Uterus (tissue), 2 donors: ENCODE measurements at regions not wholly inside any gene's neighbourhood (a gene's known extent, or its start where the extent isn't known, plus 50 kb on each side); places are given as distances from the start of the nearest gene placed in this dataset.

Source experiments
- POLR2A ChIP-seq, 2 donors: fragments of 450-650 bp; IDR thresholded peaks; one replicate each; pipeline ENCODE4 v1.6.1; 2016; ENCODE audit warnings: antibody characterized with exemption in 2 of 2, mild to moderate bottlenecking in 1 of 2, moderate library complexity in 1 of 2
- TF ChIP-seq, protein P1 (sequence below), 4 experiments: fragments of 200-600 bp in 2 of 4; fragments of 450-650 bp in 2 of 4; sonication (generic) in 2 of 4; IDR thresholded peaks; one replicate each; pipeline ENCODE4 v1.5.1; 2016 to 2019; ENCODE audit warnings: antibody characterized with exemption in 4 of 4, mild to moderate bottlenecking in 2 of 4, moderate library complexity in 1 of 4

DNA sequence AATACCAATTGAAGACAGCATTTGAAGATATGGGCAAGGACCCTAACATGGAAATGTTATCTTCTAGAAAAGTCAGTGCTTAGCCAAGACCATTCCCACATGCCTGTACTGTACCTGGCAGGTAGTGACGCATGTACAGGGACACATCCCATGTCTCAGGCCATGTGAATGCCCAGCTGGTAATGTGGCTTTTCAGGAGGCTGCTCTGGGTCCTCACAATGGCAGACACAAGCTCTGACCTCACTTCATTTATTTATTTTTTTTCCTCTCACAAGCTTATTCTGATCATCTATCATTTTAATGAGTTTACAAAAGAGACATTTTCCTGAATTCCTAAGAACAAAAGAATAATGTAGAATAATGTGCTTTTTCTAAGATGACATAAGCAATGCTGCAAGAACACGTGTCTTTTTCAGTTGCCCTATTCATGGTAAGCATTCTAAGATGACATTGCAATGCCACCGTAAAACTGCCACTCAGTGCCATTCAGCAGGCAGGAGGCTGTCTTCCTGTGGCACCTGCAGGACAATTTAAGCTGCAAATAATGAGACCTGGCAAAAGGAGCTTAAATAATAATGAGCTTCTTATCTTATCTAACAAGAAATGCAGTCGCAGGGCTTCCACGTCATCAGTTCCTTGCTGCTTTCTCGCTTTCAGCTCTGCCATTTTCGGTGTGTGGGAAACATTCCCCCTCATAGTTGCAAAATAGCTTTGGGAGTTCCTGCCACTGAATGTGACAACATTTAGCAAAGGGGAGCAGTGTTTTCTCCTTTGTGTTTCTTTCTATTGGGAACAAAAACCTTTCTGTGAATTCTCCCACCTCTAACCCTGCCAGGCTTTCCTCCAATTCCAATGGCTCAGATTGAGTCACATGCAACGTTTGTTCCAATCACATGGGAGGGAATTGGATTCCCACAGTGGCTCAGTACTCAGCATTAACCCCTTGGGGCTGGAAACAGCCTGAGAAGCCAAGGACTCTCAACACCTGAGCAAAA is 113.0 kb downstream of the SEC23IP start:
- TF ChIP-seq, protein P1, sequence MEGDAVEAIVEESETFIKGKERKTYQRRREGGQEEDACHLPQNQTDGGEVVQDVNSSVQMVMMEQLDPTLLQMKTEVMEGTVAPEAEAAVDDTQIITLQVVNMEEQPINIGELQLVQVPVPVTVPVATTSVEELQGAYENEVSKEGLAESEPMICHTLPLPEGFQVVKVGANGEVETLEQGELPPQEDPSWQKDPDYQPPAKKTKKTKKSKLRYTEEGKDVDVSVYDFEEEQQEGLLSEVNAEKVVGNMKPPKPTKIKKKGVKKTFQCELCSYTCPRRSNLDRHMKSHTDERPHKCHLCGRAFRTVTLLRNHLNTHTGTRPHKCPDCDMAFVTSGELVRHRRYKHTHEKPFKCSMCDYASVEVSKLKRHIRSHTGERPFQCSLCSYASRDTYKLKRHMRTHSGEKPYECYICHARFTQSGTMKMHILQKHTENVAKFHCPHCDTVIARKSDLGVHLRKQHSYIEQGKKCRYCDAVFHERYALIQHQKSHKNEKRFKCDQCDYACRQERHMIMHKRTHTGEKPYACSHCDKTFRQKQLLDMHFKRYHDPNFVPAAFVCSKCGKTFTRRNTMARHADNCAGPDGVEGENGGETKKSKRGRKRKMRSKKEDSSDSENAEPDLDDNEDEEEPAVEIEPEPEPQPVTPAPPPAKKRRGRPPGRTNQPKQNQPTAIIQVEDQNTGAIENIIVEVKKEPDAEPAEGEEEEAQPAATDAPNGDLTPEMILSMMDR (IDR thresholded peaks at IDR 0.05), result no peak
- TF ChIP-seq POLR2A (IDR thresholded peaks at IDR 0.05), result no peak
